ENCODE measurements at regions not wholly inside any gene's neighbourhood (a gene's known extent, or its start where the extent isn't known, plus 50 kb on each side); places are given as distances from the start of the nearest gene placed in this dataset.

DNA sequence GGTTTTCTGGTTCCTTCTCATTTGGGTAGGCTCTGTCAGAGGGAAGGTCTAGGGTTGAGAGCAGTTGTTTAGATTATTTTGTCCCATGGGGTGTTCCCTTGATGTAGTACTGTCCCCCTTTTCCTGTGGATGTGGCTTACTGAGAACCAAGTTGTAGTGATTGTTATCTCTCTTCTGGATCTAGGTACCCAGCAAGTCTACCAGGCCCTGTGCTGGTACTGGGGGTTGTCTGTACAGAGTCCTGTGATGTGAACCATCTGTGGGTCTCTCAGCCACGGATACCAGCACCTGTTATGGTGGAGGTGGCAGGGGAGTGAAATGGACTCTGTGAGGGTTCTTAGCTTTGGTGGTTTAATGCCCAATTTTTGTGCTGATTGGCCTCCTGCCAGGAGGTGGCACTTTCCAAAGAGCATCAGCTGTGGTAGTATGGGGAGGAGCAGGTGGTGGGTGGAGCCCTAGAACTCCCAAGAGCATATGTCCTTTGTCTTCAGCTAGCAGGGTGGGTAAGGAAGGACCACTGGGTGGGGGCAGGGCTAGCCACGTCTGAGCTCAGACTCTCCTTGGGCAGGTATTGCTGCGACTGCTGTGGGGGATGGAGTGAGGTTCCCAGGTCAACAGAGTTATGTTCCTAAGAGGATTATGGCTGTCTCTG is 179.3 kb upstream of the BTG1 start:
- TF ChIP-seq, protein P1, sequence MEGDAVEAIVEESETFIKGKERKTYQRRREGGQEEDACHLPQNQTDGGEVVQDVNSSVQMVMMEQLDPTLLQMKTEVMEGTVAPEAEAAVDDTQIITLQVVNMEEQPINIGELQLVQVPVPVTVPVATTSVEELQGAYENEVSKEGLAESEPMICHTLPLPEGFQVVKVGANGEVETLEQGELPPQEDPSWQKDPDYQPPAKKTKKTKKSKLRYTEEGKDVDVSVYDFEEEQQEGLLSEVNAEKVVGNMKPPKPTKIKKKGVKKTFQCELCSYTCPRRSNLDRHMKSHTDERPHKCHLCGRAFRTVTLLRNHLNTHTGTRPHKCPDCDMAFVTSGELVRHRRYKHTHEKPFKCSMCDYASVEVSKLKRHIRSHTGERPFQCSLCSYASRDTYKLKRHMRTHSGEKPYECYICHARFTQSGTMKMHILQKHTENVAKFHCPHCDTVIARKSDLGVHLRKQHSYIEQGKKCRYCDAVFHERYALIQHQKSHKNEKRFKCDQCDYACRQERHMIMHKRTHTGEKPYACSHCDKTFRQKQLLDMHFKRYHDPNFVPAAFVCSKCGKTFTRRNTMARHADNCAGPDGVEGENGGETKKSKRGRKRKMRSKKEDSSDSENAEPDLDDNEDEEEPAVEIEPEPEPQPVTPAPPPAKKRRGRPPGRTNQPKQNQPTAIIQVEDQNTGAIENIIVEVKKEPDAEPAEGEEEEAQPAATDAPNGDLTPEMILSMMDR (IDR thresholded peaks at IDR 0.05): no peak
- ATAC-seq (ENCODE audit: low FRiP score) (no peak), DNase-seq (ENCODE audit: low spot score) (no peak)

DNA sequence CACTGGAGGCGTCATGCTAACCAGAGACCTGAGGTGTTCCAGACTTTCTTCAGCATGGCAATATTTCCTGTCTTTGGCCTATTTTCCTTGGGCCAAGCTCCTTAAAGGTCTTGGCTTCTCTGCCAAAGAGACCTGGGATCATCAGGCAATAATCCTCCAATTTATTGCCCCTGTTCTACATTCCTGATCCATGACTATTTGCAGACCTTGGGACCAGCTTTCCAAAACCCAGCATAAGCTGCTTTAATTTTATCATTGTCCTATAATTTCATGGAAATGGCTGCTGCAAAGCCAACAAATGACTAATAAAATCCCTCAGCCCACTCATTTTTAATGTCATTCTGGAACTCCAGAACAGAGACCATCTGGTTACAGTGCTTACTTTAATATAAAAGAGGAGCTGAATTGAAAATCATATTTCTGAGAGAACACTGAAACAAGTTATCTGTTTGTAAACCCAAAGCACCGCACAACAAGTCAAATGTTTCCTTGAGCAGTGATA is 166.9 kb upstream of the BTG1 start:
- no peak for ATAC-seq (ENCODE audit: low FRiP score)
- no peak for DNase-seq (ENCODE audit: low spot score)
- TF ChIP-seq, protein P1 (IDR thresholded peaks at IDR 0.05): no peak

DNA sequence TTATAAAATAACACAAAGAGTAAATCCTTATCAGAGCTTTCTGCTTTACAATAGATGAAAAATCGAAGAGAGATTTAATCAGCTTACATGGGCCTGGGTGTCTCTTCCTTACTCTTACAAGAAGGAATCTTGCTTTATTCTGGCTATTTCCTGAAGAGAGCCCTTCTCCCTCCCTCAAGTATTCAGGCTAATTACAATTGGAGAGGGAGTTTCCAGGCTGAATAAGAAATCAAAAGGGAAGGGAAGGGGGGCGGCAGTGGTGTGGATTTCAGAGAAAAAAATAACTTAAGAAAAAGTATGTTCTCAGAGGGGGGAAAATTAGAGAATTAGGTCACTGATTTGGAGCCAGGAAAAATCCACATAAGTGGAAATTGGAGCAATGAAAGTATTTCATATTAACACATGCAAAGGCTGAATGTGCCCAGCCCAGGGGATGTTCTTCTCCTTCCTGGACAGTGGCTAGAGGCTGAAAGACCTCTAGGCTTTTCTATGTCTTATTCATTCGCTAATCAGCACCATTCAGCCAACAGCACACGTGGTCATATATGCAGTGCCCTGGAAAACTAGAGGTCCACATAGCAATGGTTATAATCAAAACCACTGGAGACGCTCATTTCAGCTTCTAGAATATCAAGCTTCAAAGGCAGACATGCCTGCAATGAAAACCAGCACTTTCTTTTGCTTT is 158.9 kb upstream of the BTG1 start:
- ATAC-seq (ENCODE audit: low FRiP score): no peak
- TF ChIP-seq, protein P1 (IDR thresholded peaks at IDR 0.05): no peak
- no peak for DNase-seq (ENCODE audit: low spot score)

DNA sequence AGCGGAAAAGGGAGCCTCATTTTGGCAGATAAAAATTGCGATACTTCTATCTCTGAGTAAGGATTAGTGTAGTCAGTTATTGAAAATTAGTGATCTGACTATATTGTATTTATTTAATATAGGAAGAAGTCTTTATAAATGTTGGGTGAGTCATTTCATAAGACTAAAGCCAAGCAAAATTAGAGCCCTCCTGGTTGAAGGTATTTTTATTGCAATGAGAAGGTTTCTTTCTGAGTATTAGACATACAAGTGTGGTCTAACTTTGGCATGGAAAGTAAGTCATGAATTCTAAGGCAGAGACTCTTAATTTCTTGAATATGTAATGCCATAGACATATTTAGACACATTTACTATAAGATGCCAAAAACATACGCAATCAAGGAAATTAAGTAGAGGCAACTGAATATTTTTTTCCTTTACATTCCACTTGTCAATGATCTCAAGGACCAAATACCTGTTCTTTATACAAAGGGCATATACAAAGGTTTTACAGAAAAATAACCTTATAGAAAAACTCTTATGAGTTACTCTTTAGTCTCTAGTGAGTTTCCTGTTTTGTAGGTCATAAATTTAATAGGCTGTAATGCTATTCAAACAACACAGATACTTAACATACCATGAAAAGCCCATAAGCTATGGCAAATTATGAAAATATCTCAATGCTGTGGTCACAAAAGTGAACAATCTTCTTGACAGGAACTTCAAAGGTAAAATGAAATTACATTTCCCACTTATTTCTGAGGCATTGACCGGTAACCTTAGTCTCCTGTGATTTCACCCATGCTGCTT is 156.6 kb upstream of the BTG1 start:
- TF ChIP-seq, protein P1 (IDR thresholded peaks at IDR 0.05): no peak
- ATAC-seq (ENCODE audit: low FRiP score): no peak
- no peak for DNase-seq (ENCODE audit: low spot score)

DNA sequence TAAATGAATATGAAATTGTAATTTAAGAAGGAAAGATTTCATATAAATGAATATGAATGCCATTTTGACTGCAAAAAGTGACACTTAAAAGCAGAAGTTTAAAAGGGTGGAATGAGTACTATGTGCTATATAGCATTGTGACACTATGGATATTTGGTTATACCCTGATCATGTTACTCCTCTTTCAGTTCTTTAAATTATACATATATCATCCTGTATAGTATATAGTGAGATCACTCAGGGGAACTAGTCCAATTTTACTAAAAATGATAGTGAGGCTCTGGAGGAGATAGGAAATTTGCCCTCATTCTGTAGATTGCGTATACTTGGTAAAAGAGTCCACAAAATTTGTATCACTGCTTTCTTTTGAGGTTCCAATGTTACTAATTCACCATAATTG is 155.7 kb upstream of the BTG1 start:
- TF ChIP-seq, protein P1 (IDR thresholded peaks at IDR 0.05): no peak
- DNase-seq (ENCODE audit: low spot score) (no peak), ATAC-seq (ENCODE audit: low FRiP score) (no peak)

DNA sequence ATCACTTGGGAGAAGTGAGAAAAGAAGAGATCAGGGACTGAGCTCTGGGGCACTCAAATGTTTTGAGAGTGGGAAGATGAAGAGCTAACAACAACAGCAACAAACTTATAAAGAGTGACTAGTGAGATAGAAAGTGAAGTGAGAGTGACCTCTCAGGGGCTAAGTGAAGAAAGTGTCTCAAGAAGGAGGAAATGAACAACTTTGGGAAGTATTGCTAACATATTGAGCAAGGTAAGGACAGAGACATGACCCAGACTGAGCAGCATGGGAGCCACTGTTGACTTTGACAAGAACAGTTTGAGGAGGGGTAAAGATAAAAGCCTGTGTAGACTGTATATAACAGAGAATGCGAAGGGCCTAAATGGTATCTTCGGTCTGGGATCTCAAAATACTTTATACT is 155.1 kb upstream of the BTG1 start:
- DNase-seq (ENCODE audit: low spot score): no peak
- no peak for ATAC-seq (ENCODE audit: low FRiP score)
- TF ChIP-seq, protein P1 (IDR thresholded peaks at IDR 0.05): no peak
